SIG-M5 treated with dmso at 0.1 percent for 504 hours (cell line): ENCODE measurements at regions not wholly inside any gene's neighbourhood (a gene's known extent, or its start where the extent isn't known, plus 50 kb on each side); places are given as distances from the start of the nearest gene placed in this dataset.
"Not testable (repeated sequence)": the region's sequence is repeated elsewhere in the genome, so short reads cannot be mapped to it uniquely, and the experiment has no call there.

ENCODE experiments used
- DNase-seq: peaks from one replicate; lab custom pipeline; 2025; ENCODE audit not compliant: unreplicated experiment; lab: John Stamatoyannopoulos, UW

GRCh38 chr7:65317372-65317771, 56.3 kb upstream of the ZNF92 start:
- no peak for DNase-seq

GRCh38 chr7:65310761-65311160, 62.9 kb upstream of the ZNF92 start:
- no peak for DNase-seq

- DNase-seq, result no peak
These were observed 65.4 kb upstream of the ZNF92 start for GRCh38 chr7:65308300-65308678.

GRCh38 chr7:65307651-65308299, 65.9 kb upstream of the ZNF92 start:
- peak; percentile 63 for DNase-seq

- DNase-seq, result no peak
These were observed 69.5 kb upstream of the ZNF92 start for GRCh38 chr7:65304175-65304574.

DNA sequence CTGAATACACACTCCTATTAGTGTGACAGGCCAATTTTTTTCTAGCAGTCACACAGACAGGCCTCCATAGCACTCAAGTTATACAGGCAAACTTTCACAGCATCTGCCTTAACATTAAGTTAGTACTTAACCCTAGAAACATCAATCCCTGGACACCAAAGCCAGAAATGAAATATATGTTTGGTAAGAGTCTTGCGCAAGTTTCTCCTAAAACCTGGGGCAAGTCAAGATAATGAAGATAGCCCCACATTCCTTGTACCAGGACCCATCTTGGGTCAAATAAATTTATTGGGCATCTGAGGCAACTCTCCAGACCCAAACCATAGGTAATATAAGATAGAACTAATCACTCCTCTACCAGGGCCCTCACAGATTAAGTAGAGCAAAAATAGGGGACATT, 70.8 kb upstream of the ZNF92 start:
- no peak for DNase-seq

DNA sequence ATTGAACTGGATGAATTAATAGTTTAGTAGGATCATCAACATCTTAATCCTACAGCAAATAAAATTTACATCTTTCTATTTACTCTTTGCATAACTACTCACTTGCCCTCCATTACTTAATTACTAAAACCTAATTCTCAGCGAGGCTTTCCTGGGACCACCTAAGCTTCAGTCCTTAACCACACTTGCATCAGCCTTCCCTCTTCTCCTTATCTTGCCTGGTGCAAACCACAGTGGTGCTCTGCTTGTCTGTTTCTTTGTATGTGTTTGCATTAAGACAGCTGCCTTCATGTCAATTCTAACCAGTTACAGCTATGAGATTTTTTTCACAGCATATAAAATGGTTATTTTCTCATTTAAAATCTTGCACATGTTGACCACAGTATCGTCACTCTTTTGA, 72.6 kb upstream of the ZNF92 start:
- no peak for DNase-seq

GRCh38 chr7:65295409-65295808, 78.2 kb upstream of the ZNF92 start:
- DNase-seq, result no peak

GRCh38 chr7:65290340-65290739, 83.3 kb upstream of the ZNF92 start:
- not testable (repeated sequence) for DNase-seq

DNA sequence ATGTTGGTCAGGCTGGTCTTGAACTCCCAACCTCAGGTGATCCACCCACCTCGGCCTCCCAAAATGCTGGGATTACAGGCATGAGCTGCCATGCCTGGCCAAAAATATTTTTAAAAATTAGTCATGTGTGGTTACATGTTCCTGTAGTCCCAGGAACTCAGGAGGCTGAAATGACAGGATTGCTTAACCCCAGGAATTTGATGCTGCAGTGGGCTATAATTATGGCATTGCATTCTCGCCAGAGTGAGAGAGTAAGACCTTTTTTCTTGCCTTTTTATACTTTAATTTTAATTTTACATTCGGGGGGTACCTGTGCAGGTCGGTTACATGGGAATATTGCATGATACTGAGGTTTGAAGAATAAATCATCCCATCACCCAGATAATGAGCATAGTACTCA, 86.6 kb upstream of the ZNF92 start:
- DNase-seq, result no peak

DNA sequence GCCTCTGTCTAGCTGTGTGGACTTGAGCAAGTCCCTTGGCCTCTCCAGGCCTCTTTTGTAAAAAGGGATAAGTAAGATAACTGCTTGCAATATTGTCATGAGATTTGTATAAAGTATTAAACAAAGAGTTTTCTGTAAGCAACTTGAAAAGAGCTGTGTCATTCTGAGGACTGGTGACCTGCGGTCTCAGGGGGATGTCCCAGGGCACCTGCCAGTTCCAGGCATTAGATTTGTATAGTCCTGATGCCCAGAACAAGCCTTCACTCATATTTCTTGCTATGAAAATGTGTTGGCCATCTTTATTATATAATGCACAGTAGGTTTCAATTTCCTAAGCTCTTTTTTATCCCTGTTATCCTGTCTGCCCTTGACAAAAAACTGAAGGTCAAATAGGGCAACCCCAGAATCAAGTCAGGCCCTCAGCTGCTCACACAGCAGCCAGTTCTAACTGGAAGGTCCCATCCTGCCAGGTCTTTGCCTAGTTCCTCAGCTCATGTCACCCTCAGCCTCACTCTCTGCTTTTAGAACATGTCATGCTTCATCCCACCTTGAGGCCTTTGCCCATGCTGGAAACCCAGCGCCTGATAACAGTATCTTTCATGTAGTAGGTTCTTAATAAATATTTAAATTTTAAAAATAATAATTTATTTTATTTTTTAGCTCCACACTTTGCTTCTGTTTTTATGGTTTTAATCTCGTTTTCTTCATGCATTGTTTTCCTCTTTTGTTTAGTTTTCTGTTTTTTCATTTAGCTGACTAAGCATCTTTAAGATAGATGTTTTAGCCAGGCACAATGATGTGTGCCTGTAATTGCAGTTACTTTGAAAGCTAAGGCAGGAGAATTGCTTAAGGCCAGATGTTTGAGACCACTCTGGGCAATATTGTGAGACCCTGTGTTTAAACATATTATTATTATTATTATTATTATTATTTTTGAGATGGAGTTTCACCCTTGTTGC, 87.5 kb upstream of the ZNF92 start:
- DNase-seq, result no peak

DNA sequence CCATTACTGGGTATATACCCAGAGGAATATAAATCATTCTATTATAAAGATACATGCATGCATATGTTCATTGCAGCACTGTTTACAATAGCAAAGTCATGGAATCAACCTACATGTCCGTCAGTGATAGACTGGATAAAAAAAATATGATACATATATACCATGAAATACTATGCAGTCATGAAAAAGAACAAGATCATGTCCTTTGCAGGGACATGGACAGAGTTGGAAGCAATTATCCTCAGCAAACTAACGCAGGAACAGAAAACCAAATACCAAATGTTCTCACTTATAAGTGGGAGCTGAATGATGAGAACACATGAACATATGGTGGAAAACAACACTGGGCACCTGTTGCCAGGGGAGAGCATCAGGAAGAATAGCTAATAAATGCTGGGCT, 88.4 kb upstream of the ZNF92 start:
- not testable (repeated sequence) for DNase-seq

GRCh38 chr7:65279795-65280194, 93.9 kb upstream of the ZNF92 start:
- DNase-seq, result no peak

DNA sequence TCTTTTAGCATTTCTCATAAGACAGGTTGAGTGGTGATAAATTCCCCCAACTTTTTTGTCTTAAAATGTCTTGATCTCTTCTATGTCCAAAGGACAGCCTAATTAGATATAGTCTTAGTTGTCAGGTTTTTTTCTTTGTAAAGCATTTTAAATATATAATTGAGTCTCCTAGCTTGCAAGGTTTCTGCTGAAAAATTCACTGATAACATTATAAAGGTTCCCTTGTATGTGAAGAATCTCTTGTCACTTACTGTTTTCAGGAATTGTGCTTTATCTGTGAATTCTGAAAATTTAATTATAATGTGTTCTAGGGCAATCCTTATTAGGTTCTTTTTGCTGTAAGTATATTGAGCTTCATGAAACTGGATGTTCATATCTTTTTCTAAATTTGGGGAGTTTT, 96.8 kb upstream of the ZNF92 start:
- no peak for DNase-seq

- DNase-seq, result not testable (repeated sequence)
These were observed 102.2 kb upstream of the ZNF92 start for GRCh38 chr7:65271502-65271901.

DNA sequence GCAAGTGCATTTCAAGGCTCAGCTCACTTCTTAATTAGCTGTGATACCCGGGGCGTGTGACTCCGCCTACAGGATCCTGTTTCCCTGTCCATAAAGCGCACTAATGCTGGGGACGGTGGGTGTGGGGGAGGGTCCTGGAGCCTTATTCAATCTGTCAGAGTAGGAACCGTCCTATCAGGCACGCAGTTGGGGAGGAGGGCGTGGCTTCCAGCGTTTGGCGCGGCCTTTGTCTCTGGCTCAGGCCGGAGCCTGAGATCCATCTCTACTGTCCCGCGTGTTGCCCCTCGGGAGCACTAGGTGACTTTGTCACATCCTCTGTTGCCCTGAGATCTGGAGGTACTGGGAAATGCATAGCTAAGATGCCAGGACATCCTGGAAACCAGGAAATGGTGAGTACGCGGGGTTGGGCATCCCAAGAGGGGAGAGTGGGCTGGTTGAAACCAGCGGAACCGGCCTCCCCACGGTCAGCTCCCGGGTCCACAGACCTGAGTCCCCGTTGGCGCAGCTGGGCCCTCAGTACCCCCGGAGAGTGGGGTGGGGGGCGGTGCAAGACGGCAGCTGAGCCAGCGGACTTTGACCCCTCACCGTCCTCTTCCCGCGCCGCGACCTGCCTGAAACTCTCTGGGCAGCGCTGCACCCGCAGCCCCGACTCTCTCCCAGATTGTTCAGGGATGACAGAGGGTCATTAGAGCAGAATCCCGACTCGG, 104.4 kb upstream of the ZNF92 start:
- DNase-seq, result peak; percentile 44

- DNase-seq, result no peak
These were observed 104.9 kb upstream of the ZNF92 start for GRCh38 chr7:65268782-65269149.

DNA sequence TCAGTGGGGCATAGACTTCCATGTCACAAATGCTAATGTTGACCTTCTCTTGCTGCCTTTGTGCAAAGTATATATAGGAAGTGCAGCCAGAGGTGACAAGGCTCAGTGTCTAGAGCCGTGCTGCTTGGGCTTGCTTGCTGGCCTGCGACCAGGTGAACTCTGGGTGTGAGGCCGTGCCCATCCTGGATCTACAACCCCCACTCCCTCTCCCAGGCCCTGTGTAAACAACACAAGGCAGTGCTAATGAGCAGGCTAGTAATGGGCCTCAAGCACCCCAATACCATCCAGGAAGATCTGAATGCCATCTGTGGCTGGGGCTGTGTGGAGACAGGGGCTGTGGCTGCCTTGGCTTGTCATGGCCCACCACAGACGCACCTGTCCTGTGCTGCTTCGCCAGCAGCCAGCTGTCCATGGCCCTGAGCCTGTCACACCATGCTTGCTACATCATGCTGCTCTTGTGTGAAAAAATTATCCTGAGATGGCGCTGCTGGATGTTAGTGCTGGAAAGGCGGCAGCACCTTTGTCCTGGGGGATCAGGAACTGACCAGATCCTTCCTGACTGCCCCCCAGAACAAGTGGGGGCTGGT, 107.6 kb upstream of the ZNF92 start:
- DNase-seq, result no peak

- no peak for DNase-seq
These were observed 109.4 kb upstream of the ZNF92 start for GRCh38 chr7:65264258-65264657.

GRCh38 chr7:65260673-65261072, 113.0 kb upstream of the ZNF92 start:
- not testable (repeated sequence) for DNase-seq

DNA sequence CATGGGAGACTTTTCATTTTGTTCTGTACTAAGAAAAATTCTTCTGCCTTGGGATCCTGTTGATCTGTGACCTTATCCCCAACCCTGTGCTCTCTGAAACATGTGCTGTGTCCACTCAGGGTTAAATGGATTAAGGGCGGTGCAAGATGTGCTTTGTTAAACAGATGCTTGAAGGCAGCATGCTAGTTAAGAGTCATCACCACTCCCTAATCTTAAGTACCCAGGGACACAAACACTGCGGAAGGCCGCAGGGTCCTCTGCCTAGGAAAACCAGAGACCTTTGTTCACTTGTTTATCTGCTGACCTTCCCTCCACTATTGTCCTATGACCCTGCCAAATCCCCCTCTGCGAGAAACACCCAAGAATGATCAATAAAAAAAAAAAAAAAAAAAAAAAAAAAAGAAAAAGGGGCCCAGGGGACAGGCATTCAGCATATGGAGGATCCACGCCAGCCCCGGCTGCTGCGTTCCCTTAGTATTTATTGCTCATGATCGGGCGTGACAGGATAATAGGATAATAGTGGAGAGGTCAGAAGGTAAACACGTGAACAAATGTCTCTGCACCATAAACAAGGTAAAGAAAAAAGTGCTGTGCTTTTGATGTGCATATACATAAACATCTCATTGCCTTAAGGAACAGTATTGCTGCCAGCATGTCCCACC, 113.7 kb upstream of the ZNF92 start:
- DNase-seq, result not testable (repeated sequence)
